ENCODE measurements at regions not wholly inside any gene's neighbourhood (a gene's known extent, or its start where the extent isn't known, plus 50 kb on each side); places are given as distances from the start of the nearest gene placed in this dataset.

GRCh38 chr2:194824450-194824849 is 832.6 kb upstream of the SLC39A10 start:
- intact Hi-C loops (cut with DNase I; ENCODE audit: low total_unique reads): no loop called here
- Histone ChIP-seq H3K4me3 (no peak overlapping the region), H3K9me3 (no peaks in the 10 kb centered on the region), H3K27me3 (no peaks in the 10 kb centered on the region), H3K27ac (no peak overlapping the region), H3K4me1 (no peaks in the 10 kb centered on the region), H3K36me3 (no peaks in the 10 kb centered on the region)
- no peak for DNase-seq (ENCODE audit: low spot score in 2 of 2)
- TF ChIP-seq POLR2AphosphoS5 (IDR thresholded peaks at IDR 0.05) (no peak), CTCF (IDR thresholded peaks at IDR 0.05) (no peak), POLR2A (IDR thresholded peaks at IDR 0.05) (no peak)

DNA sequence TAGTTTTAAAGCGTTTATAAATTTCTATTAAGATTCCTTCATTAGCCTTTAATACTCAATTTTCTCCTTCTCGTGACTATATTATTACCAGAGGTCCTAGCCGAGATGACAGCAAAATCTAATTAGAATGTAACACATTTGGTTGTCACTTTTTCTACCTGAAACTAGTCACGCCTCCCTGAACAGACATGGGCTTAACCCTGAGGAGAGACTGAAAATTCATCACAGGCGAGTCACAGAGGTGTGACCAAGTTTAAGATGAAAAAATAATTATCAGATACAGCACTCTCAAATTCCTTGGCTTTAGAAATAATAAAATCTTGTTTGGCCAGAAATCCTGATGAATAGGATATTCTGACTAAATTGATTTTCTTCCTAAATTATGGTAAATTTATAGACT is 834.4 kb upstream of the SLC39A10 start:
- Histone ChIP-seq H3K27me3 (no peaks in the 10 kb centered on the region), H3K4me1 (no peaks in the 10 kb centered on the region), H3K9me3 (no peaks in the 10 kb centered on the region), H3K36me3 (no peaks in the 10 kb centered on the region), H3K27ac (no peak overlapping the region), H3K4me3 (no peak overlapping the region)
- intact Hi-C loops (cut with DNase I; ENCODE audit: low total_unique reads): no loop called here
- TF ChIP-seq POLR2A (IDR thresholded peaks at IDR 0.05) (no peak), POLR2AphosphoS5 (IDR thresholded peaks at IDR 0.05) (no peak), CTCF (IDR thresholded peaks at IDR 0.05) (no peak)
- no peak for DNase-seq (ENCODE audit: low spot score in 2 of 2)

DNA sequence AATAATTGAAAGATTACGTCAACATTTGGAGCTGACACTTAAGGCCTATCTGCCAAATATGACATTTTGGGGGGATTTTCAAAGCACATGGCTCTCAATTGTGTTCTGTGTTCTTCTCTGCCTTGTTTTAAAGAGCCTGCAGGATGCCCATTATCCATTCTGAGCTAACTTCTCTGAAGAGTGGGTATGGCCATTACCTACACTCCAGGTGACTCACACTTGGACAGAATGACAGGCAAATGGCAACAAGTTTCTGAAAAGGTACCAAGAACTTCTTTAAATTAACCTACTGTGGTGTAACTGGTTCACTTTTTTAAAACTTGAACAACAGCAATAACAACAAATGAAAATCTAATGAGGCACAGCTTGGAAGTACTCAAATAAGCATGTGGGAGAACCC is 834.9 kb upstream of the SLC39A10 start:
- no peak for DNase-seq (ENCODE audit: low spot score in 2 of 2)
- Histone ChIP-seq H3K4me1 (no peaks in the 10 kb centered on the region), H3K27ac (no peak overlapping the region), H3K27me3 (no peaks in the 10 kb centered on the region), H3K4me3 (no peak overlapping the region), H3K9me3 (no peaks in the 10 kb centered on the region), H3K36me3 (no peaks in the 10 kb centered on the region)
- intact Hi-C loops (cut with DNase I; ENCODE audit: low total_unique reads): no loop called here
- no peak for TF ChIP-seq POLR2A (IDR thresholded peaks at IDR 0.05)
- TF ChIP-seq POLR2AphosphoS5 (IDR thresholded peaks at IDR 0.05): no peak
- TF ChIP-seq CTCF (IDR thresholded peaks at IDR 0.05): no peak

DNA sequence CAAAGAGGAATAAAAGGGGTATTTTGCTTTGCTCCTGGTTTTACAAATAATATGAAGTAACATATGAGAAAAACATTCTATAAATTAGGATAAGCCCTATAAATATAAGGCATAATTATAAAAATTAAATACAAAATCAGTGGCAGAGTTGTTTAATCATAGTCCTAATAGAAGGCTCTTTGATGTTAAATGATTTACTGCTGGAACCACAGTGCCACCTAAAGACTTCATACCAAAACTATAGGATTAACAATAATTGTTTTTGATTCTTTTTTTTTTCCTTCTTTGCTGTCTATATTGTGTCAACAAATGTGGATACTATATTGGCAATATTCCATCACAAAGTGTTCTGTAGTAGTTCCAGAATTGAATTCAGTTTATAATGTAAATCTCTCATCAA is 837.7 kb upstream of the SLC39A10 start:
- TF ChIP-seq CTCF (IDR thresholded peaks at IDR 0.05): no peak
- no peak for TF ChIP-seq POLR2AphosphoS5 (IDR thresholded peaks at IDR 0.05)
- no peak for TF ChIP-seq POLR2A (IDR thresholded peaks at IDR 0.05)
- Histone ChIP-seq H3K36me3 (no peaks in the 10 kb centered on the region), H3K27ac (no peak overlapping the region), H3K4me3 (no peak overlapping the region), H3K4me1 (no peaks in the 10 kb centered on the region), H3K9me3 (no peaks in the 10 kb centered on the region), H3K27me3 (no peaks in the 10 kb centered on the region)
- intact Hi-C loops (cut with DNase I; ENCODE audit: low total_unique reads): no loop called here
- DNase-seq (ENCODE audit: low spot score in 2 of 2): no peak

- no peaks in the 10 kb centered on the region for H3K9me3 ChIP-seq
- no peaks in the 10 kb centered on the region for H3K36me3 ChIP-seq
- no peaks in the 10 kb centered on the region for H3K27me3 ChIP-seq
- TF ChIP-seq POLR2AphosphoS5 (IDR thresholded peaks at IDR 0.05): no peak
- no peak for TF ChIP-seq POLR2A (IDR thresholded peaks at IDR 0.05)
- TF ChIP-seq CTCF (IDR thresholded peaks at IDR 0.05): no peak
- no peaks in the 10 kb centered on the region for H3K4me1 ChIP-seq
- intact Hi-C loops (cut with DNase I; ENCODE audit: low total_unique reads): no loop called here
- DNase-seq (ENCODE audit: low spot score in 2 of 2): no peak
- no peak overlapping the region for H3K4me3 ChIP-seq
- no peak overlapping the region for H3K27ac ChIP-seq
These were observed 841.6 kb upstream of the SLC39A10 start for GRCh38 chr2:194815475-194815874.

Data from breast epithelium (tissue), 4 donors.